GOT3 (cell line): ENCODE measurements at regions not wholly inside any gene's neighbourhood (a gene's known extent, or its start where the extent isn't known, plus 50 kb on each side); places are given as distances from the start of the nearest gene placed in this dataset.

ENCODE experiments used
- DNase-seq: peaks from one replicate; lab custom pipeline; 2025; ENCODE audit warnings: mixed read lengths; lab: John Stamatoyannopoulos, UW

GRCh38 chr9:108645520-108645919 lies 210.3 kb downstream of the ACTL7B start:
- no peak for DNase-seq

- no peak for DNase-seq
Observed at GRCh38 chr9:108643731-108644510, 211.9 kb downstream of the ACTL7B start.

- DNase-seq = no peak
Observed at GRCh38 chr9:108642871-108643270, 212.9 kb downstream of the ACTL7B start.

GRCh38 chr9:108640230-108640629 lies 215.6 kb downstream of the ACTL7B start:
- DNase-seq = no peak

GRCh38 chr9:108639696-108640095 lies 216.1 kb downstream of the ACTL7B start:
- no peak for DNase-seq

GRCh38 chr9:108639091-108639490 lies 216.7 kb downstream of the ACTL7B start:
- DNase-seq = no peak

- no peak for DNase-seq
Observed at GRCh38 chr9:108637340-108637739, 218.4 kb downstream of the ACTL7B start.

GRCh38 chr9:108636013-108636412 lies 219.8 kb downstream of the ACTL7B start:
- no peak for DNase-seq

- DNase-seq = no peak
Observed at GRCh38 chr9:108634672-108635462, 220.9 kb downstream of the ACTL7B start.

- DNase-seq = no peak
Observed at GRCh38 chr9:108634204-108634603, 221.6 kb downstream of the ACTL7B start.

- no peak for DNase-seq
Observed at GRCh38 chr9:108631496-108632285, 224.1 kb downstream of the ACTL7B start.

- no peak for DNase-seq
Observed at GRCh38 chr9:108628316-108628715, 227.5 kb downstream of the ACTL7B start.

GRCh38 chr9:108626743-108627142 lies 229.0 kb downstream of the ACTL7B start:
- DNase-seq = no peak

GRCh38 chr9:108621991-108622855 lies 233.6 kb downstream of the ACTL7B start:
- DNase-seq = no peak

GRCh38 chr9:108620767-108621166 lies 235.0 kb downstream of the ACTL7B start:
- DNase-seq = no peak

- DNase-seq = no peak
Observed at GRCh38 chr9:108618906-108619550, 236.8 kb downstream of the ACTL7B start.

- DNase-seq = no peak
Observed at GRCh38 chr9:108617676-108618075, 238.1 kb downstream of the ACTL7B start.

- DNase-seq = no peak
Observed at GRCh38 chr9:108615152-108615551, 240.6 kb downstream of the ACTL7B start.

GRCh38 chr9:108612513-108612912 lies 243.3 kb downstream of the ACTL7B start:
- no peak for DNase-seq

- no peak for DNase-seq
Observed at GRCh38 chr9:108609897-108610253, 245.9 kb downstream of the ACTL7B start.
